ENCODE measurements at regions not wholly inside any gene's neighbourhood (a gene's known extent, or its start where the extent isn't known, plus 50 kb on each side); places are given as distances from the start of the nearest gene placed in this dataset.

DNA sequence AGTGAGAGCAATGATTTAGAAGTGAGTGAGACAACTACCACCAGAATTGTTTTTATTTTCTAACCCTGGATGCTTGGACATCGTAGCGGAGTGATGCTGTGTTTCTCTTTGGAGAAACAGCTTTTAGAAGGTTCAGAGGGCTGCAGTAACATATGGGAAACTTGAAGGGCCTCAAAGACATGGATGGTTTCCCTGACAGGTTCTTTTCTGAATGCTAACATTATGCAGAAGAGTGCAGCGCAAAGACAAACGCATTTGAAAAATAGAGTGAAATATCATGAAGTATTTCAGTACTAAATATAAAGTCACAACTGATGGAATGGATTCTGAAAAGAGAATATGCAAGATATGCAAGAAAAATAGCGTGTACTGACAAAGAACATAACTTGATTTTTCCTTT, 385.1 kb upstream of the DSEL start:
- ATAC-seq (ENCODE audit: low read depth) = no peak
- TF ChIP-seq, protein P1, sequence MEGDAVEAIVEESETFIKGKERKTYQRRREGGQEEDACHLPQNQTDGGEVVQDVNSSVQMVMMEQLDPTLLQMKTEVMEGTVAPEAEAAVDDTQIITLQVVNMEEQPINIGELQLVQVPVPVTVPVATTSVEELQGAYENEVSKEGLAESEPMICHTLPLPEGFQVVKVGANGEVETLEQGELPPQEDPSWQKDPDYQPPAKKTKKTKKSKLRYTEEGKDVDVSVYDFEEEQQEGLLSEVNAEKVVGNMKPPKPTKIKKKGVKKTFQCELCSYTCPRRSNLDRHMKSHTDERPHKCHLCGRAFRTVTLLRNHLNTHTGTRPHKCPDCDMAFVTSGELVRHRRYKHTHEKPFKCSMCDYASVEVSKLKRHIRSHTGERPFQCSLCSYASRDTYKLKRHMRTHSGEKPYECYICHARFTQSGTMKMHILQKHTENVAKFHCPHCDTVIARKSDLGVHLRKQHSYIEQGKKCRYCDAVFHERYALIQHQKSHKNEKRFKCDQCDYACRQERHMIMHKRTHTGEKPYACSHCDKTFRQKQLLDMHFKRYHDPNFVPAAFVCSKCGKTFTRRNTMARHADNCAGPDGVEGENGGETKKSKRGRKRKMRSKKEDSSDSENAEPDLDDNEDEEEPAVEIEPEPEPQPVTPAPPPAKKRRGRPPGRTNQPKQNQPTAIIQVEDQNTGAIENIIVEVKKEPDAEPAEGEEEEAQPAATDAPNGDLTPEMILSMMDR (IDR thresholded peaks at IDR 0.05) = no peak
- no peak overlapping the region for H3K27ac Mint-ChIP-seq
- intact Hi-C loops (cut with micrococcal nuclease) = no loop called here
- POLR2A ChIA-PET = no interaction called here
- CTCF ChIA-PET = no interaction called here
- H3K36me3 Mint-ChIP-seq (ENCODE audit: low read depth) = no peaks in the 10 kb centered on the region
- no peak overlapping the region for H3K4me3 Mint-ChIP-seq
- peaks cover 2% of the 10 kb centered on the region for H3K9me3 Mint-ChIP-seq
- DNase-seq = no peak
- H3K27me3 Mint-ChIP-seq = no peaks in the 10 kb centered on the region
- H3K4me1 Mint-ChIP-seq = no peaks in the 10 kb centered on the region

DNA sequence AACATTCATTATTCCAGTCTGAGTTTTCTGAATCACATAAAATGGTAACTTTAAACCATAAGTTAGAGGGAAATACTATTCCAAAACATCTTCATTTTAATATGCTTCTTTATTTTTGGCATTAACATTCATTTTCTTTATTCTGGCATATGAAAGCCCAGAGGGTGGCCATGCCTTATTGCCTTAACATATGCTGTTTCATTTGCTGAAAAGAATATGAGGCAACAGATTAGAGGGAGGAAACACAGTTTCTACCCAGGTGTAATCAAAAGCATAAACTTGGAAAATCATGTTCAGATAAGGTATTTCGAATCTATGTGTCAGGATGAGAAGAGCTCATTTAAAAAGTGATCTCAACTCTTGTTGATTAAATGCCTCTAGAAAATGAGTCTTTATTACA, 379.9 kb upstream of the DSEL start:
- ATAC-seq (ENCODE audit: low read depth) (no peak), DNase-seq (no peak)
- ChIA-PET CTCF (no interaction called here), POLR2A (no interaction called here)
- TF ChIP-seq, protein P1 (IDR thresholded peaks at IDR 0.05) = no peak
- intact Hi-C loops (cut with micrococcal nuclease) = no loop called here
- Mint-ChIP-seq H3K4me1 (no peaks in the 10 kb centered on the region), H3K27me3 (no peaks in the 10 kb centered on the region), H3K4me3 (no peak overlapping the region), H3K36me3 (ENCODE audit: low read depth) (no peaks in the 10 kb centered on the region), H3K27ac (no peak overlapping the region), H3K9me3 (peaks cover 2% of the 10 kb centered on the region)

DNA sequence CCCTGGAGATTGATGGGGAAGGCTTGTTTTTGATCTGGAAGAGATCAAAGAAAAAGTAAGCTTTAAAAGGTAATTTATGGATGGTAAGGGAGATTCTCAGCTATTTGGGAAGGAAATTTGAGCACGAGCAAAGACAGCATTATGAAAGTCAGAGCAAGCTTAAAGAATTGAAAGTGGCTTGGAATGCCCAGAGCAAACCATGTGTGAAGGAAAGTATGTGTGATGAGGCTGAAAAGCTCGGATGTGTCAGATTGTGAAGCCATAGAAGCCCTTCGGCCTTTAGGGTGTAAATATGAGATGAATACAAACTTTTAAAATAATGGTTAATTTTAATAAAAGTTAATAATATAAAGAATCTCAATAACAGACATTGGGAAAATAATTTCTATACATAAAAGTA, 377.4 kb upstream of the DSEL start:
- no peaks in the 10 kb centered on the region for H3K4me1 Mint-ChIP-seq
- TF ChIP-seq, protein P1 (IDR thresholded peaks at IDR 0.05) = no peak
- no peak for ATAC-seq (ENCODE audit: low read depth)
- H3K27me3 Mint-ChIP-seq = no peaks in the 10 kb centered on the region
- no peaks in the 10 kb centered on the region for H3K9me3 Mint-ChIP-seq
- CTCF ChIA-PET = no interaction called here
- no peak for DNase-seq
- POLR2A ChIA-PET = no interaction called here
- H3K27ac Mint-ChIP-seq = no peak overlapping the region
- no peak overlapping the region for H3K4me3 Mint-ChIP-seq
- no peaks in the 10 kb centered on the region for H3K36me3 Mint-ChIP-seq (ENCODE audit: low read depth)
- intact Hi-C loops (cut with micrococcal nuclease) = no loop called here

DNA sequence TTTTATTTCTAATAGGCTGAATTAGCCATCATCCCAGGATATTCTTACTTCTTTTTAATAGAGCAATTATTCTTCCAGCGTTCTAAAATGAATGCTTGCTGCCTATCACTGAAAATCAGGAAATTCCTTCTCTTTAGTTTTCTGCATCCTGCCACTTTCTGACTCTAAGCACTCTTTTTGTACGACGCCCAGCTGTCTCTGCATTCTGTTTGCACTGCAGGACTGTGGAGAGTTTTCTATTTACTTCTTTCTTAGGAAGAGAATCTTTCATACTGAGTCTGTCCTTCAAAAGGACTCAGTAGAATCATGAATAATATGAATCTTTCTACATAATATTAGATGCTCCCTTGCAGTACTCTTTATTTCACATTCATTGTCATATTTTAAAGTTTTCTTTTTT, 360.4 kb upstream of the DSEL start:
- intact Hi-C loops (cut with micrococcal nuclease) = no loop called here

DNA sequence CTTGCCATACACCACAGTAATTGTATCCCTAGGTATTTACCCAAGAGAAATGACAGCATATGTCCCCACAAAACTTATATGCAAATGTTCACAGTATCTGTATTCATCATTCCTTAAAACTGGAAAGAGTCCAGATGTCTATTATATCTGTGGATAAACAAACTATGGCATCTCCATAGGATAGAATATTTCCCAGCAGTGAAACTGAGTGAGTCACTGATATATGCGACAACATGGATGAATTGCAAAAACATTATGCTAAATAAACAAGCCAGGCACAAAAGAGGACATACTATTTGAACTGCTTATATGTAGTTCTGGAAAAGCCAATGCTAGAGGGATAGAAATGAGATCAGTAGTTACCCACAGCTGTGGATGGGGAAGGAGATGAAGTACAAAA, 359.4 kb upstream of the DSEL start:
- H3K27ac Mint-ChIP-seq = no peak overlapping the region
- H3K27me3 Mint-ChIP-seq = no peaks in the 10 kb centered on the region
- H3K4me1 Mint-ChIP-seq = no peaks in the 10 kb centered on the region
- CTCF ChIA-PET = no interaction called here
- TF ChIP-seq, protein P1 (IDR thresholded peaks at IDR 0.05) = no peak
- no peaks in the 10 kb centered on the region for H3K9me3 Mint-ChIP-seq
- POLR2A ChIA-PET = no interaction called here
- H3K4me3 Mint-ChIP-seq = no peak overlapping the region
- no peak for DNase-seq
- intact Hi-C loops (cut with micrococcal nuclease) = no loop called here
- no peaks in the 10 kb centered on the region for H3K36me3 Mint-ChIP-seq (ENCODE audit: low read depth)
- ATAC-seq (ENCODE audit: low read depth) = no peak

More for the DNA sequence above, 360.4 kb upstream of the DSEL start:
- TF ChIP-seq, protein P1 (IDR thresholded peaks at IDR 0.05) = no peak
- DNase-seq (no peak), ATAC-seq (ENCODE audit: low read depth) (no peak)
- Mint-ChIP-seq H3K4me3 (no peak overlapping the region), H3K27ac (no peak overlapping the region), H3K36me3 (ENCODE audit: low read depth) (no peaks in the 10 kb centered on the region), H3K9me3 (no peaks in the 10 kb centered on the region), H3K27me3 (no peaks in the 10 kb centered on the region), H3K4me1 (no peaks in the 10 kb centered on the region)
- ChIA-PET CTCF (no interaction called here), POLR2A (no interaction called here)
